Karpas-422 (cell line): ENCODE measurements at regions not wholly inside any gene's neighbourhood (a gene's known extent, or its start where the extent isn't known, plus 50 kb on each side); places are given as distances from the start of the nearest gene placed in this dataset.
A peak's percentile ranks its signal among the peaks of the same experiment; 100 is the strongest.

Experiments used
- DNase-seq: peaks from one replicate; pipeline ENCODE4 v3.0.0-alpha.2; 2015
- H2AFZ ChIP-seq: fragments of 200-600 bp; sonication (generic); 2 replicates; pipeline ENCODE4 v1.6.1; 2014; ENCODE audit warnings: antibody characterized with exemption, low read length, mixed read lengths
- H3K27ac ChIP-seq: fragments of 200-600 bp; sonication (generic); 2 replicates; pipeline ENCODE4 v1.5.1; 2014; ENCODE audit warnings: mild to moderate bottlenecking, low read length, moderate library complexity
- H3K27me3 ChIP-seq: fragments of 200-600 bp; sonication (generic); 2 replicates; pipeline ENCODE4 v1.6.1; 2014; ENCODE audit warnings: low read length, mixed read lengths
- H3K36me3 ChIP-seq: fragments of 200-600 bp; sonication (generic); 2 replicates; pipeline ENCODE4 v1.6.1; 2014; ENCODE audit warnings: low read length, mixed read lengths; ENCODE audit not compliant: insufficient read depth
- H3K4me1 ChIP-seq: fragments of 200-600 bp; sonication (generic); 2 replicates; pipeline ENCODE4 v1.6.1; 2014; ENCODE audit warnings: mild to moderate bottlenecking, low read length, mixed read lengths
- H3K4me2 ChIP-seq: fragments of 200-600 bp; sonication (generic); 2 replicates; pipeline ENCODE4 v1.6.1; 2014; ENCODE audit warnings: low read length, low read depth, mild to moderate bottlenecking; ENCODE audit not compliant: poor library complexity, severe bottlenecking
- H3K4me3 ChIP-seq: fragments of 200-600 bp; sonication (generic); 2 replicates; pipeline ENCODE4 v1.5.1; 2014; ENCODE audit warnings: mild to moderate bottlenecking, antibody characterized with exemption, low read length, mixed read lengths
- H3K79me2 ChIP-seq: fragments of 200-600 bp; sonication (generic); 2 replicates; pipeline ENCODE4 v1.6.1; 2014; ENCODE audit warnings: mild to moderate bottlenecking, low read length, mixed read lengths
- H3K9ac ChIP-seq: fragments of 200-600 bp; sonication (generic); 2 replicates; pipeline ENCODE4 v1.6.0; 2014; ENCODE audit warnings: low read length
- H3K9me2 ChIP-seq: fragments of 200-600 bp; sonication (generic), shearing (Covaris generic); replicated peaks from 2 replicates; pipeline ENCODE4 v1.6.0; 2014; ENCODE audit warnings: mild to moderate bottlenecking, low read length, moderate library complexity; ENCODE audit not compliant: insufficient read depth
- H3K9me3 ChIP-seq: fragments of 300-700, 200-600 bp; sonication (generic); 2 replicates; pipeline ENCODE4 v1.6.1; 2014; ENCODE audit warnings: low read length, mixed read lengths
- H4K20me1 ChIP-seq: fragments of 200-600 bp; sonication (generic); 2 replicates; pipeline ENCODE4 v1.6.1; 2014; ENCODE audit warnings: mild to moderate bottlenecking, antibody characterized with exemption, low read length, low read depth; ENCODE audit not compliant: insufficient read depth

DNA sequence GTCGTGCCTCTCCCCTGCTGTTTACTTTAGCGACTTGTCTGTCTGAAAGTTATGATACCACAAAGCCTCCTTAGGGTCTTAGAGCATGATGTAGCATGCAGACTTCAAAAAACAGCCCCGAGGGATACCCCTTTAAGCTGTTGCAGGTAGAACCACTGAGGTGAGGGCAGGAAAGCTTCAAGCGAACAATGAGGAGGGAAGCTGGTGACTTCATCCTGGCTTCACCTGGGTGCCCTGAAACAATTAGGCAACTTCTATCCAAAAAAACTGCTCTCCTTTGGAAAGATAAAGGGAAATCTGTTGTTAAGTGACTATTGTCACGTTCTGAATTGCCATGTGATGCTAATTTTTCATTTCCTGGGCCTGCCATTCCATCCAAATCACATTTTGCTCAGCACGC, 231.6 kb downstream of the SOX2 start:
- Histone ChIP-seq H3K4me3 (no peak overlapping the region), H3K27me3 (no peaks in the 10 kb centered on the region), H2AFZ (peak overlapping the region; percentile 38), H3K4me2 (no peak overlapping the region), H3K9me2 (no peaks in the 10 kb centered on the region), H3K9me3 (no peaks in the 10 kb centered on the region), H4K20me1 (no peaks in the 10 kb centered on the region), H3K9ac (no peak overlapping the region), H3K36me3 (no peaks in the 10 kb centered on the region), H3K4me1 (peaks cover 17% of the 10 kb centered on the region), H3K27ac (no peak overlapping the region), H3K79me2 (no peaks in the 10 kb centered on the region)
- no peak for DNase-seq

DNA sequence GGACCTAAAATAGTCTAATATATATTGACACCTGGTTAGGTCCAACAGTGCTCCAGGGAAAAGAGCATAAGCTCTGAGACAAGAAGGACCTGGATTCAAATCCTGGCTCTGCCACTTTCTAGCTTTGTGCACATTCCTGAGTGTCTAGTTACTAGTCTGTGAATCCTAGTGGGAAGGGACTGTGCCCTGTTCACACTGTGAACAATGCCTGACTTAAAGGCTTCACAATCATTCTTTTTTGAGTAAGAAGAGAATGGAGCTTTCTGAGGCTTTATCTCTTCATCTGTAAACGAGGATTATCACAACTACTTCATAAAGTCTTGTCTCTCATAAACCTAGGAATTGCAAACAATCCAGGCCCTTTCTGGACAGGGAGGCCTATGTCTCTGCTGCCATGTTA, 235.9 kb downstream of the SOX2 start:
- no peaks in the 10 kb centered on the region for H4K20me1 ChIP-seq
- H2AFZ ChIP-seq = no peak overlapping the region
- H3K79me2 ChIP-seq = no peaks in the 10 kb centered on the region
- no peak overlapping the region for H3K9ac ChIP-seq
- H3K27me3 ChIP-seq = no peaks in the 10 kb centered on the region
- no peak overlapping the region for H3K4me3 ChIP-seq
- no peaks in the 10 kb centered on the region for H3K9me3 ChIP-seq
- no peak for DNase-seq
- peaks cover 3% of the 10 kb centered on the region for H3K4me1 ChIP-seq
- no peaks in the 10 kb centered on the region for H3K36me3 ChIP-seq
- H3K4me2 ChIP-seq = no peak overlapping the region
- H3K9me2 ChIP-seq = no peaks in the 10 kb centered on the region
- H3K27ac ChIP-seq = no peak overlapping the region

DNA sequence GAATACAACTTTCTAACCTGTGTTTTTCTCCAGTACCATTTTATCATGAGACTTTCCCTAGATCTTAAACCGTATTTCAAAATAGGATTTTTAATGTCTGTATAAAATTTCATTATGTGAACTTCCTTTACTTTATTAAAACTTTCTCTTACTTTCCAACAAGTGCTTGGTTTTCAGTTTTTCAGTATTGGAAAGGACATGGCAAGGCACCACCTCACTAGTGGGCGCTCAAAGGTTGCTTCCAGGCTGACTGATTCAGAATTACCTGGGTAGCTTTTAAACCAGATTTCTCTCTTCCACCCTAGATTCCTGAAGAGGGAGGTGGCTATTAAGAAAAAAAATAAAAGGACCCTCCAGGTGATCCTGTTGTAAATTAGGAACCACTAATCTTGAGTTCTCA, 236.6 kb downstream of the SOX2 start:
- Histone ChIP-seq H3K9ac (no peak overlapping the region), H3K4me1 (peaks cover under 1% of the 10 kb centered on the region), H3K4me2 (no peak overlapping the region), H3K4me3 (no peak overlapping the region), H4K20me1 (no peaks in the 10 kb centered on the region), H3K9me3 (no peaks in the 10 kb centered on the region), H2AFZ (no peak overlapping the region), H3K79me2 (no peaks in the 10 kb centered on the region), H3K36me3 (no peaks in the 10 kb centered on the region), H3K27ac (no peak overlapping the region), H3K9me2 (no peaks in the 10 kb centered on the region), H3K27me3 (no peaks in the 10 kb centered on the region)
- peak; percentile 71 for DNase-seq

DNA sequence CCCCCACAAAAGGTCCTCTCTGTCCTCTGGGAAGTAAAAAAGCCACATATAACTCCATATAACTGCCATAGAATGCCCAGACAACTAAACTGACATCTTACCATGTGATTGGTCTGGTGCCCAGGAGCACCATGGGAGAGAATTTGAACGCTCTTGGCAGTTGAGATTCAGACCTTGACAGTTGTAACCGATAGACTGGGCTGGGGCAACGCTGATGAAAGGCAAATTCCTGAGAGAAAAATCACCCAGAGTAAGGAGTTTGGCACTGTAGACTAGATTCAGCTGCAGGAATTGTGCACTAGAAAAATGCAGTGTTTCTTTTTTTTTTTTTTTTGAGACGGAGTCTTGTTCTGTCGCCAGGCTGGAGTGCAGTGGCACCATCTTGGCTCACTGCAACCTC, 240.5 kb downstream of the SOX2 start:
- DNase-seq = no peak
- Histone ChIP-seq H3K4me3 (no peak overlapping the region), H3K27ac (no peak overlapping the region), H3K79me2 (no peaks in the 10 kb centered on the region), H3K36me3 (no peaks in the 10 kb centered on the region), H3K9me3 (no peaks in the 10 kb centered on the region), H4K20me1 (no peaks in the 10 kb centered on the region), H3K4me1 (peaks cover 11% of the 10 kb centered on the region), H3K9ac (no peak overlapping the region), H3K27me3 (no peaks in the 10 kb centered on the region), H2AFZ (no peak overlapping the region), H3K9me2 (no peaks in the 10 kb centered on the region), H3K4me2 (no peak overlapping the region)

DNA sequence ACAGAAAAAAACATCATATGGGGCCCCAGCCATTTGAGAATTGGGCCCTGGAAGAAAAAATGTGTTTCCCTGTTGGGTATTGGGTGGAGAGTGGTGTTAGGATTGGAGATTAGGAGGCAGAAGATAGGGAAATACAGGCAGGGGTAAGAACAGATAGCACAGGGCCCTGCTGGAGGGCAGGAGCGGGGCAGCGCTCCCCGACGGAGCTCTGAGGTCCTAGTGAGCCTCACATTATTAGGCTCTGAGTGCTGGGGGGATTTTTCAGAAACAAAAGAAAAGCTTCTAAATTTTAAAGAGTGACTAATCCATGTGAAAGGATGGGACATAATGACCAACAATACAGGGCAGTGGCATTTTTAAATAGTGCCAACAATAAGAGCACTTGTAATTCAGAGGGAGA, 241.2 kb downstream of the SOX2 start:
- Histone ChIP-seq H4K20me1 (no peaks in the 10 kb centered on the region), H3K79me2 (no peaks in the 10 kb centered on the region), H3K9ac (no peak overlapping the region), H2AFZ (no peak overlapping the region), H3K9me2 (no peaks in the 10 kb centered on the region), H3K27ac (no peak overlapping the region), H3K9me3 (no peaks in the 10 kb centered on the region), H3K36me3 (no peaks in the 10 kb centered on the region), H3K4me3 (no peak overlapping the region), H3K4me2 (no peak overlapping the region), H3K27me3 (no peaks in the 10 kb centered on the region), H3K4me1 (peaks cover 11% of the 10 kb centered on the region)
- DNase-seq = no peak

DNA sequence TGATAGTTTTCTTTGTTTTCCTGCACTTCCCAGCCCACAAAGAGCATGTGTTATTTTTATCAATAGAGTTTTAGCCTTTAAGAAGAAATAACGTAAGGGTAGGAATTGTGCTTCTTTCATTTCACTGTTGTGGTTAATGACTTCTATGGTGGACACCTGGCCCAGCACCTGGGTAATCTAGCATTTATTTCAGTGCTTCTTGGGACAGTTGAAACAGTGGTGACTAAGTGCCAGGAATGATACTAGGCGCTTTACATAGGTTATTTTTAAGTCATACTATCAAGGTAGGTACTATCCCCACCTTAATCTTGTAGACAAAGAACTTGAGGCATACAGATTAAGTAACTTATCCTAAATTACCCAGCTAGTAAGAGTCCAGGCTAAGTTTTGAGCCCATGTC, 243.8 kb downstream of the SOX2 start:
- no peaks in the 10 kb centered on the region for H3K36me3 ChIP-seq
- no peaks in the 10 kb centered on the region for H4K20me1 ChIP-seq
- no peak for DNase-seq
- H3K4me3 ChIP-seq = no peak overlapping the region
- no peaks in the 10 kb centered on the region for H3K79me2 ChIP-seq
- H3K9me3 ChIP-seq = no peaks in the 10 kb centered on the region
- peak overlapping the region; percentile 0 for H3K4me2 ChIP-seq
- no peak overlapping the region; the same call in 1 of the 2 replicates for H2AFZ ChIP-seq
- H3K9ac ChIP-seq = no peak overlapping the region
- peaks cover 11% of the 10 kb centered on the region for H3K4me1 ChIP-seq
- no peak overlapping the region for H3K27ac ChIP-seq
- H3K9me2 ChIP-seq = no peaks in the 10 kb centered on the region
- no peaks in the 10 kb centered on the region for H3K27me3 ChIP-seq

DNA sequence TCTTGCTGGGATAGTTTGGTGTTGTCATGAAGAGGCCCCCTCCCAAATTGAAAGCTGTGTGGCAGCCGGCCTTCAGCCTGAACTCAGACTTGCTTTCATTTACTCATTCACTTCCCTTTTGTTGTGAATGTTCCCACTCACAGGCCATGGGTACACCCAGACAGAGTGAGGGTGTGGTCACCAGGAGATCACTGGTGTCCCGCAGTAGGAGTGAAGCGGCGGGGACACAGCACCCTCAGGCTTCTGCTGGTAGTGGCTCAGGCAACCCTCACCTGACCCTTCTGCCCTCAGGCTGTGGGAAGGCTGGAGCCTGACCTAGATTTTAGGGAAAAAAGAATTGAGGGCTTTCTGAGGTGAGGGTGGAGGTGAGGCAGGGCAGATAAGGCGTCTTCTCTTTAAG, 244.4 kb downstream of the SOX2 start:
- H3K4me2 ChIP-seq = peak overlapping the region; percentile 0
- peak overlapping the region; percentile 74; the same call in 1 of the 2 replicates for H2AFZ ChIP-seq
- no peak overlapping the region for H3K27ac ChIP-seq
- no peaks in the 10 kb centered on the region for H3K36me3 ChIP-seq
- H3K9ac ChIP-seq = no peak overlapping the region
- DNase-seq = no peak
- H3K4me1 ChIP-seq = peaks cover 11% of the 10 kb centered on the region
- no peaks in the 10 kb centered on the region for H3K9me3 ChIP-seq
- no peaks in the 10 kb centered on the region for H3K79me2 ChIP-seq
- no peak overlapping the region for H3K4me3 ChIP-seq
- H3K9me2 ChIP-seq = no peaks in the 10 kb centered on the region
- H4K20me1 ChIP-seq = no peaks in the 10 kb centered on the region
- no peaks in the 10 kb centered on the region for H3K27me3 ChIP-seq

DNA sequence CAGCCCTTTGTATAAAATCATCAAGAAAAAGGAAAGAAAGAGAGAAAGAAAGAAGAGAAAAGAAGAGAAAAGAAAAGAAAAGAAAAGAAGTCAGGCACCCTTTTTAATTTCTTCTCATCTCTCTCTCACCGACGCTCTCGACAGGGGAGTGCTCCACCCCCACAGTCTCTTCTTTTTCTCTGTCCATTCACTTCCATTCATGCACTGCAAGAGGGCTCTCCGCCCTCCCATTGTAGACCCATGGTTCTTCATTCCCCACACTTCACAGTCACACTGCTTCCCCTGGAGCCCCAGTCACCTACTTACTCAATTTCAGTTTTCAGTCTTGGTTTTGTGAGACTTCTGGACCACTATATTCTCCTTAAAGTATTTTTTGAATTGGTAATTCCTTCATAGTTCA, 254.7 kb downstream of the SOX2 start:
- DNase-seq = no peak

DNA sequence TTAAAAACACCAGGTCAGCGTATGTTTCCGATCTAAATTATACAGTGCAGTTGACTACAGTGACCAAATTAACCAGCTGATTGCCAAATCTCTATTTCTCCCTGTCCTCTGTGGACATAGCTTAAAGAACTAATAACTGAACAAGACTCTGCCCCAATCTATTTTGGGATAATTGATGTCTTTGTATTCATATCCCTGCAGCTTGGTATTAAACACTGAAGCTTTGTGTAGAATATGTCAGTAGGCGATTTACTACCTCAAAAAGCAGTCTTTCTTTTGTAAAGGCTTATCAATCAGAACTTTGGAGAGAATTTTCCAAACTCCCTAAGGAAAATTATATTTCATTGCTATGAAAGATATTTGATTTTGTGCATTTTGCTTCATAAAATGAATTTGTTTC, 258.2 kb downstream of the SOX2 start:
- H3K9me3 ChIP-seq = no peaks in the 10 kb centered on the region
- no peaks in the 10 kb centered on the region for H3K4me1 ChIP-seq
- no peaks in the 10 kb centered on the region for H3K27me3 ChIP-seq
- DNase-seq = no peak
- no peaks in the 10 kb centered on the region for H3K79me2 ChIP-seq
- no peak overlapping the region for H3K4me3 ChIP-seq
- H4K20me1 ChIP-seq = no peaks in the 10 kb centered on the region
- no peaks in the 10 kb centered on the region for H3K9me2 ChIP-seq
- no peaks in the 10 kb centered on the region for H3K36me3 ChIP-seq
- no peak overlapping the region for H2AFZ ChIP-seq
- no peak overlapping the region for H3K27ac ChIP-seq
- H3K4me2 ChIP-seq = no peak overlapping the region
- no peak overlapping the region for H3K9ac ChIP-seq

More for the DNA sequence above, 254.7 kb downstream of the SOX2 start:
- no peaks in the 10 kb centered on the region for H3K79me2 ChIP-seq
- no peaks in the 10 kb centered on the region for H3K9me2 ChIP-seq
- no peaks in the 10 kb centered on the region for H3K27me3 ChIP-seq
- H4K20me1 ChIP-seq = no peaks in the 10 kb centered on the region
- H3K36me3 ChIP-seq = no peaks in the 10 kb centered on the region
- H3K4me2 ChIP-seq = no peak overlapping the region
- no peak overlapping the region for H2AFZ ChIP-seq
- H3K4me1 ChIP-seq = peaks cover 6% of the 10 kb centered on the region
- H3K4me3 ChIP-seq = no peak overlapping the region
- no peaks in the 10 kb centered on the region for H3K9me3 ChIP-seq
- H3K27ac ChIP-seq = no peak overlapping the region
- H3K9ac ChIP-seq = no peak overlapping the region
